Fibroblast of pulmonary artery (primary cell): ENCODE measurements at regions not wholly inside any gene's neighbourhood (a gene's known extent, or its start where the extent isn't known, plus 50 kb on each side); places are given as distances from the start of the nearest gene placed in this dataset.
"Not testable (repeated sequence)": the region's sequence is repeated elsewhere in the genome, so short reads cannot be mapped to it uniquely, and the experiment has no call there.

Experiments
- DNase-seq: peaks from one replicate; pipeline ENCODE4 v3.0.0-alpha.2; 2010; ENCODE audit warnings: low read depth
- H3K4me3 ChIP-seq: replicated peaks from 2 replicates; pipeline ENCODE4 v1.5.1; 2011; ENCODE audit warnings: low read depth, mild to moderate bottlenecking, control low read depth, low read length, moderate library complexity
- CTCF ChIP-seq: IDR thresholded peaks from 2 replicates; pipeline ENCODE4 v1.5.1; 2011; ENCODE audit warnings: mild to moderate bottlenecking, control low read depth, low read length, inconsistent platforms; ENCODE audit errors: missing control alignments

- DNase-seq: no peak
- TF ChIP-seq CTCF: no peak
- H3K4me3 ChIP-seq: no peak overlapping the region
These were observed 172.5 kb downstream of the TEX29 start for GRCh38 chr13:111492958-111493357.

- TF ChIP-seq CTCF: no peak
- no peak overlapping the region for H3K4me3 ChIP-seq
- DNase-seq: no peak
These were observed 173.0 kb downstream of the TEX29 start for GRCh38 chr13:111493468-111493867.

GRCh38 chr13:111494641-111495040, 174.2 kb downstream of the TEX29 start:
- no peak overlapping the region for H3K4me3 ChIP-seq
- DNase-seq: no peak
- no peak for TF ChIP-seq CTCF

GRCh38 chr13:111501596-111502535, 181.4 kb downstream of the TEX29 start:
- DNase-seq, H3K4me3 ChIP-seq: not testable (repeated sequence)

- no peak overlapping the region for H3K4me3 ChIP-seq
- no peak for TF ChIP-seq CTCF
- no peak for DNase-seq
These were observed 182.5 kb downstream of the TEX29 start for GRCh38 chr13:111502957-111503356.

- no peak for TF ChIP-seq CTCF
- H3K4me3 ChIP-seq: no peak overlapping the region
- DNase-seq: no peak
These were observed 182.9 kb downstream of the TEX29 start for GRCh38 chr13:111503376-111503775.

GRCh38 chr13:111503905-111504695, 183.7 kb downstream of the TEX29 start:
- DNase-seq: no peak

More at GRCh38 chr13:111503905-111504695, 183.7 kb downstream of the TEX29 start:
- TF ChIP-seq CTCF: no peak
- H3K4me3 ChIP-seq: no peak overlapping the region
